Transverse colon (tissue), 4 donors: ENCODE measurements at regions not wholly inside any gene's neighbourhood (a gene's known extent, or its start where the extent isn't known, plus 50 kb on each side); places are given as distances from the start of the nearest gene placed in this dataset.

ENCODE experiments used
- DNase-seq: peaks from one replicate; pipeline ENCODE4 v3.0.0-alpha.2; 2019
- H3K27ac ChIP-seq, 4 donors: fragments of 200-600 bp; sonication (generic); 2 replicates each; pipeline ENCODE4 v1.5.1; 2016 to 2018; ENCODE audit warnings: inconsistent platforms in 4 of 4
- H3K27me3 ChIP-seq: fragments of 200-600 bp; sonication (generic); 2 replicates; pipeline ENCODE4 v1.5.1; 2017; ENCODE audit warnings: inconsistent platforms
- H3K36me3 ChIP-seq, 4 donors: fragments of 200-600 bp; sonication (generic); 2 replicates each; pipeline ENCODE4 v1.5.1; 2017 to 2019; ENCODE audit warnings: inconsistent platforms in 4 of 4
- H3K4me1 ChIP-seq, 4 donors: fragments of 200-600 bp; sonication (generic); 2 replicates each; pipeline ENCODE4 v1.5.1; 2017 to 2020; ENCODE audit warnings: inconsistent platforms in 4 of 4
- H3K4me3 ChIP-seq, 4 donors: fragments of 200-600 bp; sonication (generic); 1 replicate in 1 of 4; 2 replicates in 3 of 4; pipeline versions ENCODE4 v1.5.1 to v1.6.1; 2017 to 2019; ENCODE audit warnings: inconsistent platforms in 4 of 4
- H3K9me3 ChIP-seq, 2 donors: fragments of 200-600 bp; sonication (generic); 2 replicates each; pipeline ENCODE4 v1.5.1; 2017 to 2019; ENCODE audit warnings: inconsistent platforms in 2 of 2
- EP300 ChIP-seq: sonication (generic); formaldehyde crosslinking; IDR thresholded peaks from one replicate; pipeline ENCODE4 v1.6.1; 2017; ENCODE audit warnings: antibody characterized with exemption, low read depth
- POLR2A ChIP-seq: fragments of 450-650 bp; IDR thresholded peaks from one replicate; pipeline ENCODE4 v1.6.1; 2016; ENCODE audit warnings: antibody characterized with exemption, mild to moderate bottlenecking, moderate library complexity
- POLR2AphosphoS5 ChIP-seq, 3 donors: sonication (generic); formaldehyde crosslinking; IDR thresholded peaks; one replicate each; pipeline ENCODE4 v1.6.1; 2016; ENCODE audit warnings: antibody characterized with exemption in 3 of 3
- WGBS, 2 donors: methylation state at CpG; one replicate each; pipeline ENCODE4 v1.1.5; 2018; ENCODE audit warnings: low coverage in 1 of 2; 5-methylcytosine and 5-hydroxymethylcytosine counted together
- in situ Hi-C, 4 donors: fragments of 200-750 bp; cut with MboI; loops; one replicate each; pipeline versions ENCODE4 v1.15.0 to v1.15.1; 2017; ENCODE audit warnings: low sequenced_read_pairs in 3 of 4, low pct_ligation_motif_present in 1 of 4, low pct_unique_long_range_greater_than_20kb in 1 of 4
- intact Hi-C: fragments of 100-400 bp; cut with DNase I; formaldehyde crosslinking; loops from one replicate; pipeline ENCODE4 v1.15.1; 2023; ENCODE audit warnings: low total_unique reads
- TF ChIP-seq, protein P1 (sequence below), 5 experiments: fragments of 200-600 bp in 3 of 5; fragments of 450-650 bp in 2 of 5; sonication (generic) in 3 of 5; IDR thresholded peaks; 1 replicate in 2 of 5; 2 replicates in 3 of 5; pipeline ENCODE4 v1.5.1; 2016 to 2017; ENCODE audit warnings: antibody characterized with exemption in 5 of 5, inconsistent platforms in 3 of 5, mild to moderate bottlenecking in 2 of 5, moderate library complexity in 1 of 5

DNA sequence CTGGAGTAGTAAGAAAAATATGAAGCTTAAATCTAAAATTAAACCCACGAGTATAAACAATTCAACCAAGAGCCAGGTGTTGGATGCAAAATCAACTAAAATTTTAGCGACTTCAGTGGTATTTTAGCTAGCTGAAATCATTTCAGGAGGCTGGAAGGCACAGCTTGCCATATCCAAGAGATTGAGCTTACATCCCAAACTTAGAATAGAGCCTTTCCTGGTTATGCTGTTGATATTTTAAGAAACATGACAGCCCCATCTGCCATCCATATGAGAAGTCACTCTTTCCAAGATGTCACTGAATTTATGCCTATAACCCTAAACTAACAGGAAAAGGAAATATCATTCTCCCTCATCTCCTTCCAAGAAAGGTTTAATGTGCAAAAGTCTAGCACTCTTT, 334.0 kb downstream of the KCNA4 start:
- TF ChIP-seq EP300 = no peak
- TF ChIP-seq, protein P1, sequence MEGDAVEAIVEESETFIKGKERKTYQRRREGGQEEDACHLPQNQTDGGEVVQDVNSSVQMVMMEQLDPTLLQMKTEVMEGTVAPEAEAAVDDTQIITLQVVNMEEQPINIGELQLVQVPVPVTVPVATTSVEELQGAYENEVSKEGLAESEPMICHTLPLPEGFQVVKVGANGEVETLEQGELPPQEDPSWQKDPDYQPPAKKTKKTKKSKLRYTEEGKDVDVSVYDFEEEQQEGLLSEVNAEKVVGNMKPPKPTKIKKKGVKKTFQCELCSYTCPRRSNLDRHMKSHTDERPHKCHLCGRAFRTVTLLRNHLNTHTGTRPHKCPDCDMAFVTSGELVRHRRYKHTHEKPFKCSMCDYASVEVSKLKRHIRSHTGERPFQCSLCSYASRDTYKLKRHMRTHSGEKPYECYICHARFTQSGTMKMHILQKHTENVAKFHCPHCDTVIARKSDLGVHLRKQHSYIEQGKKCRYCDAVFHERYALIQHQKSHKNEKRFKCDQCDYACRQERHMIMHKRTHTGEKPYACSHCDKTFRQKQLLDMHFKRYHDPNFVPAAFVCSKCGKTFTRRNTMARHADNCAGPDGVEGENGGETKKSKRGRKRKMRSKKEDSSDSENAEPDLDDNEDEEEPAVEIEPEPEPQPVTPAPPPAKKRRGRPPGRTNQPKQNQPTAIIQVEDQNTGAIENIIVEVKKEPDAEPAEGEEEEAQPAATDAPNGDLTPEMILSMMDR (IDR thresholded peaks at IDR 0.05) = no peak
- TF ChIP-seq POLR2AphosphoS5 (IDR thresholded peaks at IDR 0.05) = no peak
- TF ChIP-seq POLR2A = no peak
- Histone ChIP-seq H3K27ac (no peak overlapping the region), H3K4me1 (no peaks in the 10 kb centered on the region), H3K27me3 (no peaks in the 10 kb centered on the region), H3K9me3 (peaks cover 0 to 3% of the 10 kb centered on the region in 2 donors), H3K36me3 (no peaks in the 10 kb centered on the region), H3K4me3 (no peak overlapping the region)
- intact Hi-C loops = no loop called here
- WGBS, 2 donors = 42 to 47% methylated on average over 2 of the region's 2 CpGs
- no peak for DNase-seq
- in situ Hi-C loops = no loop called here

- Histone ChIP-seq H3K27me3 (no peaks in the 10 kb centered on the region), H3K4me3 (no peak overlapping the region), H3K4me1 (no peaks in the 10 kb centered on the region), H3K9me3 (peaks cover 0 to 3% of the 10 kb centered on the region in 2 donors), H3K27ac (no peak overlapping the region), H3K36me3 (no peaks in the 10 kb centered on the region)
- 56 to 81% methylated on average over 2 to 3 of the region's 3 CpGs for WGBS, 2 donors
- in situ Hi-C loops (no loop called here), intact Hi-C loops (no loop called here)
- no peak for DNase-seq
- TF ChIP-seq POLR2A (no peak), POLR2AphosphoS5 (IDR thresholded peaks at IDR 0.05) (no peak), EP300 (no peak)
- TF ChIP-seq, protein P1 (IDR thresholded peaks at IDR 0.05) = no peak
Observed at GRCh38 chr11:29679996-29680395, 336.8 kb downstream of the KCNA4 start.

GRCh38 chr11:29676993-29677392, 339.8 kb downstream of the KCNA4 start:
- TF ChIP-seq EP300 = no peak
- TF ChIP-seq, protein P1 (IDR thresholded peaks at IDR 0.05) = no peak
- TF ChIP-seq POLR2AphosphoS5 (IDR thresholded peaks at IDR 0.05) = no peak
- no peak for TF ChIP-seq POLR2A
- Histone ChIP-seq H3K36me3 (no peaks in the 10 kb centered on the region), H3K4me1 (no peaks in the 10 kb centered on the region), H3K9me3 (no peaks in the 10 kb centered on the region), H3K4me3 (no peak overlapping the region), H3K27me3 (no peaks in the 10 kb centered on the region), H3K27ac (no peak overlapping the region)
- no peak for DNase-seq
- in situ Hi-C loops (no loop called here), intact Hi-C loops (no loop called here)

DNA sequence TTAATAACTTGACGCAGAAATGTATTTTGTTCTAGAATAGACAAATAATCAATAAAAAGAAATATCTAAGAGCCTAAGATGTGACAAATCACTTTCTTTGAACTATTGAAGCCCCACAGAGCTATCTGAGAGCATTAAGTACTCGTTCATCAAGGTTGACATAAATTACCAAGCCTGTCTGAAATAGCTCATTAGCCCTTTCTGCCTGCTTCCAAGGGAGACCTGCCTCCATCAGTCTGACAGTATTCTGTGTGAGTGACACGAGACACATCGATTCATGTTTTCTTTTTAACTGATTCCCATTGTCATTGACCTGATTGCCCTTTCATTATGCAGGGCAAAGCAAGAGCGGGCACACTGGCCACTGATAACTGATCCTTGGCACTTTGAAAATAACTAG, 347.5 kb downstream of the KCNA4 start:
- 58 to 60% methylated on average over 5 of the region's 5 CpGs for WGBS, 2 donors
- intact Hi-C loops = no loop called here

DNA sequence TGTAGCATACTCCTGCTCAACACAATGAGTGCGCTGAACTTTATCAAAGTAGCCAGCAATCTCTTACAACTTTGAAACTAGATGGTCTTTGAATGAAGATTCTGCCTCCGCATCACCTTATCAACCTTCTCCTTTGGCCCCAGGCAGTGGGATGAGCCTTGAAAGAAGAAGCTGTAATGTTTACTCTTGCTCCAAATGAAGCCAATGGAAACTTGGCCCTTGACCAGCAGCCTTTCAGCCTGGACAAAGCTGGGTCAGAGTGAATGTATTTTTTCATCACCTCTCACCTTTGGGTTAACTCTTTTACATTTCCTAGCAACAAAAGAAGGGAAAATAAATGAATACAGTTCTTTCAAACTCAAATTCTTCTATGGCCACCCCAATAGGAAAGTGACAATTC, 359.1 kb downstream of the KCNA4 start:
- H3K4me1 ChIP-seq = no peaks in the 10 kb centered on the region
- 94 to 100% methylated on average over 2 of the region's 2 CpGs for WGBS, 2 donors
- no peak for DNase-seq
- in situ Hi-C loops (no loop called here), intact Hi-C loops (no loop called here)
- H3K27me3 ChIP-seq = no peaks in the 10 kb centered on the region
- H3K9me3 ChIP-seq = no peaks in the 10 kb centered on the region
- no peak overlapping the region for H3K27ac ChIP-seq
- TF ChIP-seq EP300 (no peak), POLR2A (no peak)
- H3K4me3 ChIP-seq = no peak overlapping the region
- H3K36me3 ChIP-seq = no peaks in the 10 kb centered on the region

More for the DNA sequence above, 347.5 kb downstream of the KCNA4 start:
- Histone ChIP-seq H3K36me3 (no peaks in the 10 kb centered on the region), H3K27ac (no peak overlapping the region), H3K9me3 (no peaks in the 10 kb centered on the region), H3K4me3 (no peak overlapping the region), H3K4me1 (no peaks in the 10 kb centered on the region), H3K27me3 (no peaks in the 10 kb centered on the region)
- in situ Hi-C loops = no loop called here
- TF ChIP-seq POLR2AphosphoS5 (IDR thresholded peaks at IDR 0.05) (no peak), EP300 (no peak)
- no peak for DNase-seq
